ENCODE measurements at regions not wholly inside any gene's neighbourhood (a gene's known extent, or its start where the extent isn't known, plus 50 kb on each side); places are given as distances from the start of the nearest gene placed in this dataset.
"Not testable (repeated sequence)": the region's sequence is repeated elsewhere in the genome, so short reads cannot be mapped to it uniquely, and the experiment has no call there.

DNA sequence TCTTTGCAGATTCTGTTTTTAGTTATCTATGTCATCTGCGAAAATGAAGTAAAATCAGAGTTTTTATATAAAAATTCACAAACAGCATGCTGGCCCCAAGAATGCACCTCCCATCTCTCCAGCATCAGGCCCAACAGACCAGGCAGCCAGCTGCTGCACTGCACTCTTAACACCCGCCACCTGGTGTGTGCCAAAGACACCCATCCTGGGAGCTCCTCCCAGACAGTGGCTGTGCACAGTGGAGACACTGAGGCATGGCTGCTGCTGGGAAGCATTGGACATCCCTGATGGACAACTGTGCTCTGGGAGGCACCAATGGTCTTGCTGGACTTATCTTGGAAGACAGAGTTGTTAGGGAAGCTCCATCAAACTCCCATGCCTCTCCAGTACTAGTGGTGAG, 817.2 kb downstream of the TMEM121 start:
- H3K4me3 ChIP-seq (ENCODE audit: low read depth, low read length), result no peak overlapping the region
- no peak for DNase-seq (ENCODE audit: low read depth)
- TF ChIP-seq, protein P1, sequence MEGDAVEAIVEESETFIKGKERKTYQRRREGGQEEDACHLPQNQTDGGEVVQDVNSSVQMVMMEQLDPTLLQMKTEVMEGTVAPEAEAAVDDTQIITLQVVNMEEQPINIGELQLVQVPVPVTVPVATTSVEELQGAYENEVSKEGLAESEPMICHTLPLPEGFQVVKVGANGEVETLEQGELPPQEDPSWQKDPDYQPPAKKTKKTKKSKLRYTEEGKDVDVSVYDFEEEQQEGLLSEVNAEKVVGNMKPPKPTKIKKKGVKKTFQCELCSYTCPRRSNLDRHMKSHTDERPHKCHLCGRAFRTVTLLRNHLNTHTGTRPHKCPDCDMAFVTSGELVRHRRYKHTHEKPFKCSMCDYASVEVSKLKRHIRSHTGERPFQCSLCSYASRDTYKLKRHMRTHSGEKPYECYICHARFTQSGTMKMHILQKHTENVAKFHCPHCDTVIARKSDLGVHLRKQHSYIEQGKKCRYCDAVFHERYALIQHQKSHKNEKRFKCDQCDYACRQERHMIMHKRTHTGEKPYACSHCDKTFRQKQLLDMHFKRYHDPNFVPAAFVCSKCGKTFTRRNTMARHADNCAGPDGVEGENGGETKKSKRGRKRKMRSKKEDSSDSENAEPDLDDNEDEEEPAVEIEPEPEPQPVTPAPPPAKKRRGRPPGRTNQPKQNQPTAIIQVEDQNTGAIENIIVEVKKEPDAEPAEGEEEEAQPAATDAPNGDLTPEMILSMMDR (IDR thresholded peaks at IDR 0.05; ENCODE audit: insufficient read depth, low read depth, low read length), result no peak

DNA sequence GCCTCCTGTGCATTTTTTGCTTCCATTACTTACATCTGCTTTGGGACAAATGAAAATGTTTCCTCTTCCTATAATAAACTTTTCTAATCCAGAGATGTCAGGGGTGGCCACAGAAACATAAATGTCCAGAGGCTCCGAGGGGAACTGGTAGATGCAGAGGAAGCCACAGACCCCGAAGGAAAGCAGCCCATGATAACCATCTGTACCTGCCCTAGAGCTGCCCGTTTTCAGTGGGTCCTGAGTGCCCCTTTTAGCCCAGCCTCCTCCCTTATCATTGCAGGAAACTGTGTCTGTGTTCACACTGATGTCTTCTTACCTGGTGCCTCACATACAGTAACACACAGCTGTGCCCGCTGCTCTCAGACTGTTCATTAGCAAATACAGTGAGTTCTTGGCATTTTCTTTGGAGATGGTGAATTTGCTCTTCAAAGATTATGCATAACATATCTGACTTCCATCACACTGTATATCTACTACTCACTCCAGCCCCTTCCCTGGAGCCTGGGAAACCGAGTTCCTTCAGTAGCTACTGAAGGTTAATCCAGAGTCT, 817.8 kb downstream of the TMEM121 start:
- DNase-seq (ENCODE audit: low read depth); H3K4me3 ChIP-seq (ENCODE audit: low read depth, low read length): not testable (repeated sequence)

DNA sequence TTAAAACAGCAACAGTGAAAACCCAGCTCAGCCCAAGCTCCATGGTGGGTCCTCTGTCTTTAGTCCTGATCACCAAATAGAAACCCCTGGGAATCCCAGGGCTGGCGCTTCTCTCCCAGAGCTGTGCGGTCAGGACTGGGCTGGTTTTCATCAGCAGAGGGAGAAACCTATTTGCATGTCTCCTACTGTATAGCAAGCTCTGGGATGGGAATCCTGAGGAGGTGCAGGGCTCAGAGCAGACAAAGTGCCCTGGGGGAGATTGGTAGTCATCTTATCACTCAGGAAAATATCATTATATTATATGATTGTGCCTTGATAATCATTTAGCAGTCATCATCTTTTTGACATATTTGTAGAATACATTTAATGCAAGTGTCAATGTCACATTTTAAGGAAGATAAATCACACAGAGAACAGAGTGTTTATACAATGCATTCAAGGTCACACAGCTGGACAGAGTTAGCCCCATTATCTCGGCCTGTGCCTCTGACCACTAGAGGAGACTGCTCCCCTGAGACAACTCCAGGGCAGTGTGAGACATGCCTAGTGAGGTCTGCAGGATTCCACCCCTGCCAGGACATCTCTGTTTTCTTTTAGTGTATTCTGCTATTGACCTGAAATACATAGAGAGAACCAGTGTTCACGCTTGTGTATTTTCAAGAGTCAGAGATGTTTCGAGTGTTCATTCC, 818.6 kb downstream of the TMEM121 start:
- not testable (repeated sequence) for DNase-seq (ENCODE audit: low read depth); H3K4me3 ChIP-seq (ENCODE audit: low read depth, low read length)

DNA sequence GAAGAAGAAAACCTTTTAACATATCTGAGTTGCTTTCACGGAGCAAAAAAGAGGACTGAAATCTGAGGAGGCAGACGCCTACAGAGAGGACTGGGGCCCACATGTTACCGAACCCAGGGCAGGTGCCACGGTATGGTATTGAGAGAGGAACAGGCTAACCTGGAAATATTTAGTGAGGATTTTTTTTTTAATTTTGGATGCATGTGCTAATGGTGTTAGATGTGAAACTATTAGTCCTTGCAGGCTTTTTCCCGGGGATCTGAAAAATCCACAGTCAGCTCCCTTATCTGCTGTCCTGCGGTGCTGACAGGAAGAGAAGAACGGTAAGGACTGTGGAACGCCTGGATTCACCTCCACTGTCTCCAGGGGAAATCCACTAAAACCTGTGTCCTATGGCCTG, 819.7 kb downstream of the TMEM121 start:
- DNase-seq (ENCODE audit: low read depth), result no peak
- TF ChIP-seq, protein P1 (IDR thresholded peaks at IDR 0.05; ENCODE audit: insufficient read depth, low read depth, low read length), result no peak
- no peak overlapping the region for H3K4me3 ChIP-seq (ENCODE audit: low read depth, low read length)

DNA sequence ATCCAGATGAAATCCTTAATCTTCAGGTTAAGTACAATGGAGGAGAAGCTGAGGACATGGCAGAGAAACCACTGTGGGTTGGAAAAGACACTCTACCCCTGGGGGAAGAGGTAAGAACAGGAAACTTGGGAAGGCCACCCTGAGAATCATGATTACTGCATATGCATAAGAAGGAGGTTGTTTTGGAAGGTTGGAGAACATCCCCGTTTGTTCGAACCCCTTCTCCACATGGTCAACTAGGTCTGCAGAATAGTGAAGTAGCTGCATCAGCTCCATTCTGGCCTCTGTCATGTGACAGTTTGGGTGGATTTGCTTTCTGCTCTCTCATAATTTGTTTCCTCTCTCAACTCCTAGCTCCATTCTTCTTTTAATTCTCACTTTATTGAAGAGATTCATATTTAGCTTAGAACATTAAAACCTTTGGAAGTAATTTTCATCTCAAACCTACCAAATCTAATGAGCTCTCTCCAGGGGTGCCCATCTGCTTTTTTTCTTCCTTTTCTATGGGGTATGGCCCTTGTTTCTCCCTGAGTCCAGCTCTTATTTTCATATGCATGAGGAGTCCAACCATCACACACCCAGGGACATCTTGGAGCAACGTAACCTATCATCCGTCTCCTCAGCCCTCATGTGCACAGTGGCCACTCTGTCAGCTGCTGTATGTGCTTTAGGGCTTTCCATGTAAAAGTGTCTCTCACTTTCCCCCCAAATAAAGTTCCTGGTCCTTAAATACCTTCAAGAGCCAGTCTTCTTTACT, 820.3 kb downstream of the TMEM121 start:
- H3K4me3 ChIP-seq (ENCODE audit: low read depth, low read length), result no peak overlapping the region
- TF ChIP-seq, protein P1 (IDR thresholded peaks at IDR 0.05; ENCODE audit: insufficient read depth, low read depth, low read length), result no peak
- DNase-seq (ENCODE audit: low read depth), result no peak

DNA sequence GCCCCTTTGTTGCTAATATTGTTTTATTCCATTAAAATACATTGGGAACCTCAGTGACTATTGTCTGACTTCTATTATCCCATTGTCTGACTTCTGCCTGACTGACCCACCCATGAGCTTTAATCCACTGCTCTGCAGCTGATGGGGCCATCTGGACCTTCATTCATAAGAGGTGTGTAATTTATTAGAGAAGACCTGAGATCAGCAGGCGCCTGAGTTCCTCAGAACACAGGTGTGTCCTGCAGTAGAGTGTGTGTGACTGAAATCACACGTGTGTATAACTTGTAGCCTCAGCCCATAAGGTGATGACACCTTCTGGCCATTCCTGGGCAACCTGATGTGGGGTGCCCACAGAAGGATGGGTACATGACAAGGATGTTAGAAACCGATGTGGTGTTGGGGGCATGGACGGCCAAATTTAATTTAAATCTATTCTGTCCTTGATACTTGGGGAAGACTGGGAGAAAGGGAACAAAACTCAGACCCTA, 821.0 kb downstream of the TMEM121 start:
- TF ChIP-seq, protein P1 (IDR thresholded peaks at IDR 0.05; ENCODE audit: insufficient read depth, low read depth, low read length), result no peak
- no peak for DNase-seq (ENCODE audit: low read depth)
- no peak overlapping the region for H3K4me3 ChIP-seq (ENCODE audit: low read depth, low read length)

DNA sequence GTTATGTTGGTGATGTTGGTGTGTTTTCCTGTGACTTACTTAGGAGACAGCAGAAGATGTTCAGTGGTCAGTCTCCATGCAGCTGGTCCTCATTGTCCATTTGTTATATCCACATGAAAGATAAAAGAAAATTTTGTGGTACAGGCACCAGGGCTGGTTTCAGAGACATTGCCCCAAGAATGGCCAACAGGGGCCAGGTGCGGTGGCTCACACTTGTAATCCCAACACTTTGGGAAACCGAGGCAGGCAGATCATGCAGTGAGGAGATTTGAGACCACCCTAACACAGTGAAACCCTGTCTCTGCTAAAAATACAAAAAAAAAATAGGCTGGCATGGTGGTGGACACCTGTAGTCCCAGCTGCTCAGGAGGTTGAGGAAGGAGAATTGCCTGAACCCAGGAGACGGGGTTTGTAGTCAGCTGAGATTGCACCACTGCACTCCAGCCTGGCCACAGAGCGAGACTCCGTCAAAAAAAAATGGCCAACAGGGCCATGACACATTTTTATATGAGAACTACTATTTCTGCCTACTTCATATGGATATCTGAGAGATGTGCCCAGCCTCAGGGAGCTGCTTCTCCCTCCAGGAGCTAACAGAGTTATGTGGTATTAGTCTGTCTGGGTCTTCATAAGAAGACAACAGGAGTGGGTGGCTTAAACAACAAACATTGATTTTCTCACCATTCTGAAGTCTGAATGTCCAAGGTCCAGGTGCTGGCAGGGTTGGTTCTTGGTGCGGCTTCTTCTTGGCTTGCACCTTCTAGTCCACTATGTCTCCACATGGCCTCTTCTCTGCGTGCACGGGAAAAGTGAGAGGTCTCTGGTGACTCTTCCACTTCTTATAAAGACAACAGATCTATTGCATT, 821.7 kb downstream of the TMEM121 start:
- TF ChIP-seq, protein P1 (IDR thresholded peaks at IDR 0.05; ENCODE audit: insufficient read depth, low read depth, low read length), result no peak
- DNase-seq (ENCODE audit: low read depth), result no peak
- no peak overlapping the region for H3K4me3 ChIP-seq (ENCODE audit: low read depth, low read length)

All from fibroblast of villous mesenchyme (primary cell).